OCI-LY1 (cell line): ENCODE measurements at regions not wholly inside any gene's neighbourhood (a gene's known extent, or its start where the extent isn't known, plus 50 kb on each side); places are given as distances from the start of the nearest gene placed in this dataset.

ENCODE experiments used
- H2AFZ ChIP-seq: fragments of 200-600 bp; sonication (generic), shearing (Covaris generic); 2 replicates; pipeline ENCODE4 v1.6.0; 2014; ENCODE audit warnings: antibody characterized with exemption, mild to moderate bottlenecking, low read length
- H3F3A ChIP-seq: fragments of 200-600 bp; sonication (generic), shearing (Covaris generic); 2 replicates; pipeline ENCODE4 v1.6.0; 2014; ENCODE audit warnings: mild to moderate bottlenecking, antibody characterized with exemption, low read length, moderate library complexity; ENCODE audit not compliant: insufficient read depth
- H3K27ac ChIP-seq: fragments of 200-600 bp; sonication (generic); 2 replicates; pipeline ENCODE4 v1.5.1; 2014; ENCODE audit warnings: low read length, mixed run types, mild to moderate bottlenecking, low read depth; ENCODE audit not compliant: poor library complexity, severe bottlenecking
- H3K27me3 ChIP-seq: fragments of 200-600 bp; sonication (generic); 2 replicates; pipeline ENCODE4 v1.6.0; 2014; ENCODE audit warnings: antibody characterized with exemption, mild to moderate bottlenecking, low read length, moderate library complexity; ENCODE audit not compliant: insufficient read depth
- H3K36me3 ChIP-seq: fragments of 200-600 bp; sonication (generic); 2 replicates; pipeline ENCODE4 v1.6.1; 2014; ENCODE audit warnings: mild to moderate bottlenecking, antibody characterized with exemption, low read length, moderate library complexity, mixed read lengths; ENCODE audit not compliant: insufficient read depth
- H3K4me1 ChIP-seq: fragments of 200-600 bp; sonication (generic); 2 replicates; pipeline ENCODE4 v1.5.1; 2014; ENCODE audit warnings: mild to moderate bottlenecking, low read length, moderate library complexity; ENCODE audit not compliant: insufficient read depth, severe bottlenecking
- H3K4me2 ChIP-seq: fragments of 200-600 bp; sonication (generic), shearing (Covaris generic); 2 replicates; pipeline ENCODE4 v1.6.1; 2014; ENCODE audit warnings: low read length
- H3K4me3 ChIP-seq: fragments of 200-600 bp; sonication (generic); 2 replicates; pipeline ENCODE4 v1.5.1; 2014; ENCODE audit warnings: low read length, low read depth, mild to moderate bottlenecking, mixed read lengths; ENCODE audit not compliant: poor library complexity, severe bottlenecking
- H3K79me2 ChIP-seq: fragments of 200-600 bp; shearing (Covaris generic); 2 replicates; pipeline ENCODE4 v1.6.1; 2016; ENCODE audit warnings: mixed run types, low read length, mixed read lengths; ENCODE audit not compliant: insufficient read depth
- H3K9ac ChIP-seq: fragments of 200-600 bp; sonication (generic), shearing (Covaris generic); 2 replicates; pipeline ENCODE4 v1.6.1; 2014; ENCODE audit warnings: mild to moderate bottlenecking, low read length, mixed read lengths
- H3K9me2 ChIP-seq: fragments of 200-600 bp; sonication (generic), shearing (Covaris generic); 2 replicates; pipeline ENCODE4 v1.6.1; 2014; ENCODE audit warnings: low read depth, mild to moderate bottlenecking, low read length, mixed read lengths
- H3K9me3 ChIP-seq: fragments of 200-600 bp; shearing (Covaris generic); 2 replicates; pipeline ENCODE4 v1.6.1; 2014; ENCODE audit warnings: low read length, mixed read lengths
- H4K20me1 ChIP-seq: fragments of 200-600 bp; sonication (generic), shearing (Covaris generic); 2 replicates; pipeline ENCODE4 v1.6.0; 2016; ENCODE audit warnings: mild to moderate bottlenecking, low read length; ENCODE audit not compliant: insufficient read depth
- CTCF ChIP-seq: fragments of 200-600 bp; sonication (generic), shearing (Covaris generic); IDR thresholded peaks from 2 replicates; pipeline ENCODE4 v1.5.1; 2017; ENCODE audit warnings: mild to moderate bottlenecking, antibody characterized with exemption, low read length, moderate library complexity, mixed read lengths
- EZH2 ChIP-seq: fragments of 200-600 bp; sonication (generic), shearing (Covaris generic); IDR thresholded peaks from 2 replicates; pipeline ENCODE4 v1.8.0; 2017; ENCODE audit warnings: borderline replicate concordance, mixed run types, mild to moderate bottlenecking, antibody characterized with exemption, low read length, moderate library complexity, mixed read lengths

GRCh38 chr12:30269496-30269895 is 426.2 kb downstream of the IPO8 start:
- Histone ChIP-seq H3K36me3 (no peaks in the 10 kb centered on the region), H3K4me1 (no peaks in the 10 kb centered on the region), H3F3A (no peaks in the 10 kb centered on the region), H2AFZ (no peak overlapping the region), H3K4me3 (no peak overlapping the region), H3K9ac (no peak overlapping the region), H3K9me2 (no peaks in the 10 kb centered on the region), H3K79me2 (no peaks in the 10 kb centered on the region), H3K27me3 (no peaks in the 10 kb centered on the region), H3K9me3 (no peaks in the 10 kb centered on the region), H3K4me2 (no peak overlapping the region), H3K27ac (no peak overlapping the region), H4K20me1 (no peaks in the 10 kb centered on the region)
- TF ChIP-seq CTCF (no peak), EZH2 (no peak)

- H3K27ac ChIP-seq: no peak overlapping the region
- H3K9me3 ChIP-seq: no peaks in the 10 kb centered on the region
- H3K4me2 ChIP-seq: no peak overlapping the region
- no peaks in the 10 kb centered on the region for H3F3A ChIP-seq
- no peaks in the 10 kb centered on the region for H3K27me3 ChIP-seq
- no peaks in the 10 kb centered on the region for H3K9me2 ChIP-seq
- no peak overlapping the region for H3K9ac ChIP-seq
- H2AFZ ChIP-seq: no peak overlapping the region
- no peaks in the 10 kb centered on the region for H3K4me1 ChIP-seq
- H4K20me1 ChIP-seq: no peaks in the 10 kb centered on the region
- H3K4me3 ChIP-seq: no peak overlapping the region
- H3K79me2 ChIP-seq: no peaks in the 10 kb centered on the region
- no peak for TF ChIP-seq CTCF
- no peak for TF ChIP-seq EZH2
- H3K36me3 ChIP-seq: no peaks in the 10 kb centered on the region
Measured at GRCh38 chr12:30268041-30268440, 427.6 kb downstream of the IPO8 start.

GRCh38 chr12:30263434-30263833 is 432.2 kb downstream of the IPO8 start:
- no peak overlapping the region for H3K4me3 ChIP-seq
- no peak overlapping the region for H3K27ac ChIP-seq
- no peaks in the 10 kb centered on the region for H3K9me3 ChIP-seq
- no peaks in the 10 kb centered on the region for H3F3A ChIP-seq
- H4K20me1 ChIP-seq: no peaks in the 10 kb centered on the region
- no peak overlapping the region for H3K9ac ChIP-seq
- H3K79me2 ChIP-seq: no peaks in the 10 kb centered on the region
- no peak overlapping the region for H3K4me2 ChIP-seq
- H2AFZ ChIP-seq: no peak overlapping the region
- no peak for TF ChIP-seq EZH2
- no peak for TF ChIP-seq CTCF
- no peaks in the 10 kb centered on the region for H3K36me3 ChIP-seq
- no peaks in the 10 kb centered on the region for H3K4me1 ChIP-seq
- H3K27me3 ChIP-seq: no peaks in the 10 kb centered on the region
- no peaks in the 10 kb centered on the region for H3K9me2 ChIP-seq
